Colonic mucosa (tissue), 4 donors: ENCODE measurements at regions not wholly inside any gene's neighbourhood (a gene's known extent, or its start where the extent isn't known, plus 50 kb on each side); places are given as distances from the start of the nearest gene placed in this dataset.

Source experiments
- DNase-seq: peaks from one replicate; pipeline ENCODE4 v3.0.0-alpha.2; 2020
- H3K27ac ChIP-seq: fragments of 200-600 bp; one replicate; pipeline ENCODE4 v1.8.0; 2021
- H3K27me3 ChIP-seq: fragments of 200-600 bp; one replicate; pipeline ENCODE4 v1.8.0; 2021
- H3K36me3 ChIP-seq: fragments of 200-600 bp; one replicate; pipeline ENCODE4 v1.8.0; 2021
- H3K4me1 ChIP-seq: fragments of 200-600 bp; one replicate; pipeline ENCODE4 v1.8.0; 2021; ENCODE audit warnings: mild to moderate bottlenecking
- H3K4me3 ChIP-seq: fragments of 200-600 bp; one replicate; pipeline ENCODE4 v1.8.0; 2021
- H3K9ac ChIP-seq, 2 donors: one replicate each; pipeline ENCODE4 v1.7.0; 2013; ENCODE audit warnings: control low read depth in 2 of 2, low read depth in 2 of 2, low read length in 2 of 2
- H3K9me3 ChIP-seq: fragments of 200-600 bp; one replicate; pipeline ENCODE4 v1.8.0; 2021
- CTCF ChIP-seq: fragments of 200-600 bp; IDR thresholded peaks from one replicate; pipeline ENCODE4 v1.8.0; 2022; ENCODE audit warnings: antibody characterized with exemption, mild to moderate bottlenecking
- intact Hi-C: fragments of 100-400 bp; cut with DNase I; formaldehyde crosslinking; loops from one replicate; pipeline ENCODE4 v1.14.1; 2022
- donor health status: healthy.
- donor health status: DM: no; HTN: no; CAD: no.
- donor health status: DM: no; HTN: no; CAD: no.

GRCh38 chr4:10762561-10762960 is 78.0 kb upstream of the CLNK start:
- no peak for TF ChIP-seq CTCF
- H3K9ac ChIP-seq: no peak overlapping the region
- intact Hi-C loops: no loop called here
- H3K27me3 ChIP-seq: no peaks in the 10 kb centered on the region
- no peak for DNase-seq
- no peak overlapping the region for H3K27ac ChIP-seq
- H3K36me3 ChIP-seq: no peaks in the 10 kb centered on the region
- H3K4me3 ChIP-seq: no peak overlapping the region
- no peaks in the 10 kb centered on the region for H3K4me1 ChIP-seq
- no peaks in the 10 kb centered on the region for H3K9me3 ChIP-seq

DNA sequence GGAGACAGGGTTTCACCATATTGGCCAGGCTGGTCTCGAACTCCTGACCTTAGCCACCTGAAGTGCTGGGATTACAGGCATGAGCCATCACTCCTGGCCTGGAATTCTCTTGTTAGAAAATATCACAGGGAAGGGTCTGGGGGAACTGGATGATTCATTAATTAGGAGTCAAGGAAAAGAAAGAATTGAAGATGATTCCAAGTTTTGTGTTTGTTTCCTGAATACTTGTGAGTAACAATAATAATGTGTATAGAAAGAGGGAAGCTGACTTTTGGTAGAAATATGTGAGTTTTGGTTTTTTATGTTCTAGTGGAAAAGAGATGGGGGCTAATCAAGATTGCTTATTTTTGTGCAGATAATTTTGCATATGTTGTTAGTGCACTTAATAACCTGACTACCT is 77.3 kb upstream of the CLNK start:
- no peak overlapping the region for H3K4me3 ChIP-seq
- H3K27me3 ChIP-seq: no peaks in the 10 kb centered on the region
- no peak for DNase-seq
- H3K27ac ChIP-seq: no peak overlapping the region
- intact Hi-C loops: no loop called here
- no peak overlapping the region for H3K9ac ChIP-seq
- no peak for TF ChIP-seq CTCF
- no peaks in the 10 kb centered on the region for H3K9me3 ChIP-seq
- no peaks in the 10 kb centered on the region for H3K36me3 ChIP-seq
- H3K4me1 ChIP-seq: no peaks in the 10 kb centered on the region

DNA sequence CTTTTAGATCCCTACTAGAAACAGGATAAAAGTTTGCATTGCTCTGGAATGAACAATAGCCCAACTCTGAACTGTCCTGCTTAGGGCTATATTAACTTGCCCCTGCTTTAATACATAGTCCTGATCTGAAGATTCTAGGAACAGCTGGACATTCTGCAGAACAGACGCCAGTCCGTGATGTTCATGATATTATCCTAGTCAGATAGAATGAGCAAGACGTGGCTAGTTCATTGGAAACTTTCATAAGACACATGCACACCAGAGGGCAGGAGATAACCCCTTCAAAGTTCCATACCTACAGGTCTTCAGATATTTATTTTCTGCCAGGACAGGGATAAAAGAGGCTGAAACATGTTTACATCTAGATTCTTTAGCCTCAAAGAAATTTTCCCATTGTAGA is 75.5 kb upstream of the CLNK start:
- no peak overlapping the region for H3K27ac ChIP-seq
- no peaks in the 10 kb centered on the region for H3K27me3 ChIP-seq
- intact Hi-C loops: no loop called here
- no peak overlapping the region for H3K9ac ChIP-seq
- DNase-seq: no peak
- no peaks in the 10 kb centered on the region for H3K4me1 ChIP-seq
- TF ChIP-seq CTCF: no peak
- no peaks in the 10 kb centered on the region for H3K9me3 ChIP-seq
- H3K4me3 ChIP-seq: no peak overlapping the region
- no peaks in the 10 kb centered on the region for H3K36me3 ChIP-seq

- H3K9me3 ChIP-seq: no peaks in the 10 kb centered on the region
- H3K4me3 ChIP-seq: no peak overlapping the region
- no peak for DNase-seq
- H3K27ac ChIP-seq: no peak overlapping the region
- no peaks in the 10 kb centered on the region for H3K36me3 ChIP-seq
- H3K27me3 ChIP-seq: no peaks in the 10 kb centered on the region
- no peak overlapping the region for H3K9ac ChIP-seq
- no peaks in the 10 kb centered on the region for H3K4me1 ChIP-seq
- no peak for TF ChIP-seq CTCF
- intact Hi-C loops: no loop called here
Measured at GRCh38 chr4:10758906-10759305, 74.3 kb upstream of the CLNK start.

- DNase-seq: no peak
- Histone ChIP-seq H3K9ac (no peak overlapping the region), H3K9me3 (no peaks in the 10 kb centered on the region), H3K27me3 (no peaks in the 10 kb centered on the region), H3K4me1 (no peaks in the 10 kb centered on the region), H3K36me3 (no peaks in the 10 kb centered on the region), H3K4me3 (no peak overlapping the region), H3K27ac (no peak overlapping the region)
- TF ChIP-seq CTCF: no peak
- intact Hi-C loops: no loop called here
Measured at GRCh38 chr4:10753856-10754402, 69.4 kb upstream of the CLNK start.

DNA sequence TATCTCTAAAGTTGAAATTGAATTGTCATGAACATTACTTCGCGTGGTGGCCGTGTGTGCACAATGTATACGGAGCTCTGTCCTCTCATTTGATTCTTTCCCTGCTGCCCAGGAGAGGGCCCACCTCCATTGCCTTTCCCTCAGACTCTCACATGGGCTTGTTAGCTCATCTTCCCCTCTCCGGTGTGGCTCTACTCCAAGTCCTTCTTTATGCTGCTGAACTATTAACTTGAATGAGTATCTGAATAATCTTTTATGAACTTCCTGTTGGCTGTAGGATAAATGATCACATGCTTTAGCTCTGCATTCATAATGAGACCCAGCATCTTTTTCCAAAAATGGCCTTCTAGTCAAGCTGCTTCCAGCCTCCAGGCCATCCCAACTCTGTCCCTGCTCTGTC is 68.8 kb upstream of the CLNK start:
- no peaks in the 10 kb centered on the region for H3K36me3 ChIP-seq
- TF ChIP-seq CTCF: no peak
- no peaks in the 10 kb centered on the region for H3K4me1 ChIP-seq
- no peak overlapping the region for H3K4me3 ChIP-seq
- intact Hi-C loops: no loop called here
- DNase-seq: no peak
- no peak overlapping the region for H3K27ac ChIP-seq
- no peaks in the 10 kb centered on the region for H3K9me3 ChIP-seq
- H3K27me3 ChIP-seq: no peaks in the 10 kb centered on the region
- H3K9ac ChIP-seq: no peak overlapping the region
